GM13977 (cell line): ENCODE measurements at regions not wholly inside any gene's neighbourhood (a gene's known extent, or its start where the extent isn't known, plus 50 kb on each side); places are given as distances from the start of the nearest gene placed in this dataset.

Source experiments
- DNase-seq: peaks from one replicate; pipeline ENCODE4 v3.0.0; 2012; ENCODE audit warnings: low spot score
- CTCF ChIP-seq: IDR thresholded peaks from 2 replicates; pipeline ENCODE4 v1.5.1; 2012; ENCODE audit warnings: mild to moderate bottlenecking, control low read depth; ENCODE audit not compliant: insufficient read depth; ENCODE audit errors: extremely low read depth, missing control alignments
- in situ Hi-C: fragments of 300-500 bp; cut with MboI; formaldehyde crosslinking; loops from one replicate; pipeline ENCODE4 v1.12.0; 2022; ENCODE audit warnings: low sequenced_read_pairs, low pct_unique_long_range_greater_than_20kb, mixed read lengths, inconsistent platforms; ENCODE audit not compliant: unreplicated experiment

DNA sequence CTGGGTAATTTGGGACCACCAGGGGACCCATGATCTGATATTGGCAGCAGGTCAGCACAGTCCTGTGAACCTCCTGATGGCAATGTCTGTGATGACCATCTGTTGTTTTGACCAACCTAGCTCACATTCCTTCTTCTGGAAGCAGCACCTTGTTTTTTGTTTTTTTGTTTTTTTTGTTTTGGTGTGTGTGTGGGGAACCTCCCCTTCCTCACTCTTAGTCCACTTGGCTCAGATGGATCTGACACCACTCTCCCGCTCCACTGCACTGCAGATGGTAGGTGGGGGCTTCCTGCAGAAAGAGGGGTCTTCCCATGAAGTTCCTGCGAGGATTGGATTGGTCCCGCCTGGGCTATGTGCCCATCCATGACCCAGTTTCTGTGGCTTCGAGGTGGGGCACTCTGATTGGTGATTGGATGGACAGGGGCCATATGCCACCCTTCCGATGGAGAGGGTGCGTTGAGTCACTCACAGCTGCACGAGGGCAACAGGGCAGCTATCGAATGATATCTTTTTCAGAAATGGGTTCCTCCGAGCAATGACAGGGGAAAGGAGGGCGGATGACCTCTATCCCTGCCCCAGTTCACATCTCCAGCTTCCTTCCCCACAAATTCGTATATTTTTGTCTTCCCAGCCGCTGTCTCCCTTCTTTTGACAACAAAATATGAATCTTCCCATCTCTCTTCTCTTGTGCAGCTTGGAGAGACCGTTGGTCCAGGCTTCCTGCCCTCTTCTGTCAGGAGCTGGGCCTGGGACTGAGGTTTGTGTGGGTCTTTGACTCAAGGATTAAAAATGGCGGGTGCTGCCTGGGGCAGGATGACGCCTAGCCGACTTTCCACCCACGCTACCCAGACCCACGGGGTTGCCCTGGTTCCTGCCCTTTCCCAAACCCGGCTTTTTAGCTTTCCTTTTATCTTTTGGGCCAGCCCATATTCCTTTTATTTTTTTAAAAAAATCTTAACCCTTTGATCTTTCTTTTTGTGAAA lies 132.1 kb upstream of the KCNG1 start:
- TF ChIP-seq CTCF: no peak
- no peak for DNase-seq
- in situ Hi-C loops: no loop called here

DNA sequence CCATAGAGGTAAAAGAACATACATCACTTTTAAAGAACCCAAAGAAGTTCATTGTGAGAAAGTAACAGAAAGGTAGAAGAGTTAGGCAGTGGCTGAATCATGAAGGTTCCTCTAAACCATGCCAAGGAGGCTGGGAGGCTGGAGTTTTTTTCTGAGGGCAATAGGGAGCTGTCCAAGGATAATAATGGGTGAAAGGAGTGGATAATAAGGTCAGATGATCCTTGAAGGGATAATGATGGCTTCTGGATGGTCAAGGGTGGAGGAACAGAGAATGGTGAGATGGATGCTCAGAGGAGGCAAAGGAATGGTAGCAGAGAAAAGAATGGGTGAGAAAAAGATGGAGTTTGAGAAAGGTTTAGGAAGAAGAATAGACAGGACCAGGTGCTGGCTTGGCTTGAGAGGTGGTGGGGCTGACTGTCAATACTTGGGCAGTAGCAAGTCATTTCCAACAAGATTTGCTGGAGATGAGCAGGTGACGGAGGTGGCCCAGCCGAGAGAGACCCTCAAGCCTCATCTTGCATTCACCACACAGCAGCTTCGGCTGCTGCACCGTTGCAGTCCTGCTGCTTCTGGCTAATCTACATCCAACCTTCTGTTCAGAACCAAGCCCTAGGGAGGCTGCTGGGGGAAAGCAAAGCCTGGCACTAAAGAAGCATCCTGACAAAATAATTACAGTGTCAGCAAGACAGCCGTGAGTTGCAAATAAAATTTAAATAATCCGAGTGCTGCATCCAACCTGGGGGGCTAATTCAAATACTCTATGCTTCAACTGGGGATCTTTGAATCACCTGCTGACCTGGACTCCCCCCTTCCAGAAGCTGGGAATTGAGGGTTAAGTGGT lies 131.2 kb upstream of the KCNG1 start:
- in situ Hi-C loops: no loop called here
- TF ChIP-seq CTCF: no peak
- no peak for DNase-seq

- in situ Hi-C loops: no loop called here
- no peak for TF ChIP-seq CTCF
- DNase-seq: no peak
These were observed 126.0 kb upstream of the KCNG1 start for GRCh38 chr20:51148941-51149340.

- no peak for TF ChIP-seq CTCF
- in situ Hi-C loops: no loop called here
- no peak for DNase-seq
These were observed 121.6 kb upstream of the KCNG1 start for GRCh38 chr20:51144476-51144875.

DNA sequence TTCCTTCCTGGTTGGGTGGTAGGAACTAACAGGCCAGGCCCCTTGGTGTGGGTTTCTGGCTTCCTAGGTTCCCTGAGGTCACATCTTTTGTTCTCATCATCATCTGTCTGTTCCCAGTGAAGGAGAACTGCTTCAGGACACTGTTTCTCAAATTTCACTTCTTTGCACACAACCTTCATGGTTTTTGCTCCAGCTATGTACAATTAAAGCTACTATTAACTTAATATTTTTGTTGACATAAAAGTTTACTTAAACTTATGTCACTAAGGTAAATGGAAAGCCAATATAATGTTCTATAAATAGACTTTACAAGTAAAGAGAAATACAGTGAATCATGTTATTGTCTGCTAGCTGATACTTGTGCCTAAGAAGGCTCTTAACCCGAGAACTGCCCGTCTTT lies 120.7 kb upstream of the KCNG1 start:
- in situ Hi-C loops: no loop called here
- no peak for DNase-seq

More for the DNA sequence above, 120.7 kb upstream of the KCNG1 start:
- no peak for TF ChIP-seq CTCF
